Right cardiac atrium (tissue), 5 donors: ENCODE measurements at regions not wholly inside any gene's neighbourhood (a gene's known extent, or its start where the extent isn't known, plus 50 kb on each side); places are given as distances from the start of the nearest gene placed in this dataset.

ENCODE experiments used
- ATAC-seq, 2 donors: fragments of 200-7000 bp; cut with Tn5 transposase; one replicate each; pipeline versions ENCODE4 v1.8.0 to v1.9.1; 2020; ENCODE audit warnings: moderate library complexity in 2 of 2, mild to moderate bottlenecking in 1 of 2
- DNase-seq, 3 donors: peaks; one replicate each; pipeline ENCODE4 v3.0.0-alpha.2; 2020
- H3K27ac ChIP-seq: one replicate; pipeline ENCODE4 v1.5.1; 2013; ENCODE audit warnings: mild to moderate bottlenecking, low read length, control low read depth, moderate library complexity
- H3K27me3 ChIP-seq: one replicate; pipeline ENCODE4 v1.6.1; 2013; ENCODE audit not compliant: control insufficient read depth, insufficient read depth
- H3K4me1 ChIP-seq: one replicate; pipeline ENCODE4 v1.6.1; 2013; ENCODE audit warnings: low read length; ENCODE audit not compliant: control insufficient read depth, insufficient read depth
- H3K4me3 ChIP-seq: one replicate; pipeline ENCODE4 v1.5.1; 2013; ENCODE audit warnings: low read length, control low read depth
- H3K9me3 ChIP-seq: one replicate; pipeline ENCODE4 v1.6.1; 2013; ENCODE audit warnings: low read length; ENCODE audit not compliant: control insufficient read depth
- WGBS: extraction: QIAGEN DNeasy Blood & Tissue Kit; methylation state at CpG from one replicate; pipeline ENCODE4 v1.1.7; 2013; 5-methylcytosine and 5-hydroxymethylcytosine counted together
- intact Hi-C, 4 donors: fragments of 100-400 bp; cut with DNase I; formaldehyde crosslinking; loops; one replicate each; pipeline versions ENCODE4 v1.11.0 to v1.14.0; 2022 to 2023
- donor health status: healthy with polysubstance abuse.
- donor health status: DM: no; HTN: yes; CAD: no.
- donor health status: DM: no; HTN: no; CAD: no.
- donor health status: DM: no; HTN: yes; CAD: no; lungs with severe emphysema.
- donor health status: DM: yes; HTN: yes; CAD: no.

- H3K4me1 ChIP-seq, result no peaks in the 10 kb centered on the region
- DNase-seq, result no peak
- intact Hi-C loops, result no loop called here
- no peaks in the 10 kb centered on the region for H3K9me3 ChIP-seq
- no peak overlapping the region for H3K4me3 ChIP-seq
- ATAC-seq, result no peak
- WGBS, result 31% methylated on average over 3 of the region's 3 CpGs
- no peaks in the 10 kb centered on the region for H3K27me3 ChIP-seq
- H3K27ac ChIP-seq, result no peak overlapping the region
Observed at GRCh38 chr7:67955061-67955460, 958.4 kb downstream of the TYW1 start.

GRCh38 chr7:67962863-67963262 is 966.2 kb downstream of the TYW1 start:
- no peak for DNase-seq
- intact Hi-C loops, result no loop called here
- Histone ChIP-seq H3K27me3 (no peaks in the 10 kb centered on the region), H3K4me3 (no peak overlapping the region), H3K27ac (no peak overlapping the region), H3K9me3 (no peaks in the 10 kb centered on the region), H3K4me1 (no peaks in the 10 kb centered on the region)
- ATAC-seq, result no peak
- WGBS, result 24% methylated on average over 1 of the region's 1 CpG

- Histone ChIP-seq H3K9me3 (no peaks in the 10 kb centered on the region), H3K27ac (no peak overlapping the region), H3K4me3 (no peak overlapping the region), H3K4me1 (no peaks in the 10 kb centered on the region), H3K27me3 (no peaks in the 10 kb centered on the region)
- WGBS, result 91% methylated on average over 3 of the region's 3 CpGs
- no peak for ATAC-seq
- intact Hi-C loops, result no loop called here
- no peak for DNase-seq
Observed at GRCh38 chr7:67976490-67976889, 979.9 kb downstream of the TYW1 start.

GRCh38 chr7:67983486-67983885 is 986.9 kb downstream of the TYW1 start:
- no peak for ATAC-seq
- H3K27me3 ChIP-seq, result no peaks in the 10 kb centered on the region
- no peaks in the 10 kb centered on the region for H3K9me3 ChIP-seq
- intact Hi-C loops, result no loop called here
- 79% methylated on average over 1 of the region's 1 CpG for WGBS
- no peaks in the 10 kb centered on the region for H3K4me1 ChIP-seq
- H3K4me3 ChIP-seq, result no peak overlapping the region
- no peak overlapping the region for H3K27ac ChIP-seq
- no peak for DNase-seq

GRCh38 chr7:67984326-67984725 is 987.7 kb downstream of the TYW1 start:
- ATAC-seq, result no peak
- H3K4me1 ChIP-seq, result no peaks in the 10 kb centered on the region
- intact Hi-C loops, result no loop called here

GRCh38 chr7:67989142-67989541 is 992.5 kb downstream of the TYW1 start:
- 61% methylated on average over 4 of the region's 4 CpGs for WGBS
- intact Hi-C loops, result no loop called here
- H3K4me1 ChIP-seq, result no peaks in the 10 kb centered on the region

More at GRCh38 chr7:67984326-67984725, 987.7 kb downstream of the TYW1 start:
- Histone ChIP-seq H3K4me3 (no peak overlapping the region), H3K27me3 (no peaks in the 10 kb centered on the region), H3K27ac (no peak overlapping the region), H3K9me3 (no peaks in the 10 kb centered on the region)
- WGBS, result 53% methylated on average over 4 of the region's 4 CpGs
- no peak for DNase-seq

GRCh38 chr7:67990003-67990402 is 993.4 kb downstream of the TYW1 start:
- no peaks in the 10 kb centered on the region for H3K27me3 ChIP-seq
- WGBS, result 56% methylated on average over 4 of the region's 4 CpGs
- no peak overlapping the region for H3K4me3 ChIP-seq
- H3K9me3 ChIP-seq, result no peaks in the 10 kb centered on the region
- no peak for ATAC-seq
- H3K27ac ChIP-seq, result no peak overlapping the region
- DNase-seq, result no peak
- intact Hi-C loops, result no loop called here
- H3K4me1 ChIP-seq, result no peaks in the 10 kb centered on the region

More at GRCh38 chr7:67989142-67989541, 992.5 kb downstream of the TYW1 start:
- DNase-seq, result no peak
- no peak overlapping the region for H3K4me3 ChIP-seq
- H3K27ac ChIP-seq, result no peak overlapping the region
- H3K9me3 ChIP-seq, result no peaks in the 10 kb centered on the region
- no peak for ATAC-seq
- no peaks in the 10 kb centered on the region for H3K27me3 ChIP-seq

GRCh38 chr7:67990716-67991115 is 994.1 kb downstream of the TYW1 start:
- no peaks in the 10 kb centered on the region for H3K27me3 ChIP-seq
- no peaks in the 10 kb centered on the region for H3K9me3 ChIP-seq
- intact Hi-C loops, result no loop called here
- no peak for ATAC-seq
- no peak for DNase-seq
- H3K27ac ChIP-seq, result no peak overlapping the region
- no peak overlapping the region for H3K4me3 ChIP-seq
- WGBS, result 89% methylated on average over 2 of the region's 2 CpGs
- no peaks in the 10 kb centered on the region for H3K4me1 ChIP-seq

GRCh38 chr7:67992287-67992686 is 995.7 kb downstream of the TYW1 start:
- no peak overlapping the region for H3K4me3 ChIP-seq
- intact Hi-C loops, result no loop called here
- H3K4me1 ChIP-seq, result no peaks in the 10 kb centered on the region
- ATAC-seq (no peak), DNase-seq (no peak)
- 84% methylated on average over 8 of the region's 8 CpGs for WGBS
- H3K27ac ChIP-seq, result no peak overlapping the region
- no peaks in the 10 kb centered on the region for H3K27me3 ChIP-seq
- no peaks in the 10 kb centered on the region for H3K9me3 ChIP-seq

GRCh38 chr7:68005992-68006391 is 1009.4 kb downstream of the TYW1 start:
- Histone ChIP-seq H3K4me3 (no peak overlapping the region), H3K9me3 (no peaks in the 10 kb centered on the region), H3K4me1 (no peaks in the 10 kb centered on the region), H3K27me3 (peaks cover 3% of the 10 kb centered on the region), H3K27ac (no peak overlapping the region)
- ATAC-seq, result no peak
- DNase-seq, result no peak
- WGBS, result 94% methylated on average over 6 of the region's 6 CpGs
- intact Hi-C loops, result no loop called here

GRCh38 chr7:68006619-68007018 is 1010.0 kb downstream of the TYW1 start:
- no peak for ATAC-seq
- no peak overlapping the region for H3K27ac ChIP-seq
- no peak overlapping the region for H3K4me3 ChIP-seq
- H3K27me3 ChIP-seq, result peaks cover 3% of the 10 kb centered on the region
- DNase-seq, result no peak
- WGBS, result 61% methylated on average over 2 of the region's 2 CpGs
- H3K4me1 ChIP-seq, result no peaks in the 10 kb centered on the region
- no peaks in the 10 kb centered on the region for H3K9me3 ChIP-seq
- intact Hi-C loops, result no loop called here

- no peaks in the 10 kb centered on the region for H3K9me3 ChIP-seq
- ATAC-seq, result no peak
- H3K4me1 ChIP-seq, result no peaks in the 10 kb centered on the region
- 46% methylated on average over 4 of the region's 4 CpGs for WGBS
- no peak overlapping the region for H3K27ac ChIP-seq
- peaks cover 3% of the 10 kb centered on the region for H3K27me3 ChIP-seq
- no peak overlapping the region for H3K4me3 ChIP-seq
- no peak for DNase-seq
- intact Hi-C loops, result no loop called here
Observed at GRCh38 chr7:68009716-68010115, 1013.1 kb downstream of the TYW1 start.
